ENCODE measurements at regions not wholly inside any gene's neighbourhood (a gene's known extent, or its start where the extent isn't known, plus 50 kb on each side); places are given as distances from the start of the nearest gene placed in this dataset.

DNA sequence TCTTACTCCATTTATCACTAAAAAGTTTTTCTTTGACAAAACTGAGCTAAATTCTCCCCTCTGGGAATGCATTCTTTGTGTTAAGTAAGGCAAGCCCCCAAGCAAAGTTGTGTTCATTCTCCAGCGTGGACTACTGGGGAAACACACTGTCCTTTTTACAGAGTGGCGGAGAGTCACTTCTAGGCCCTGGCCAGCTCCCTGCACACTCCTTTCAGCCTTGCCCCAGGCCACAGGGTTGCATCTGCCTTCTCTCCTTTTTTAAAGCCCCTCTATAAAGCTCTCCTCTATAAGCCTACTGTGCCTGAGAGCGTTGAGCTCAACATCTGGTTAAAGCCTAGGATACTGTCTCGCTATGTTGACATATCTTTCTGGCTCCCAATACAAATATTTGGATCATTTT lies 803.4 kb downstream of the PCDH17 start:
- POLR2A ChIA-PET = no interaction called here
- TF ChIP-seq FOXM1 (IDR thresholded peaks at IDR 0.05; ENCODE audit: low read depth) = no peak

GRCh38 chr13:58437427-58437826 lies 805.9 kb downstream of the PCDH17 start:
- Histone ChIP-seq H3K4me1 (ENCODE audit: control insufficient read depth in 1 of 2, insufficient read depth in 2 of 2, low read depth in 1 of 2, low read length in 1 of 2) (no peaks in the 10 kb centered on the region), H3F3A (replicated peaks; ENCODE audit: insufficient read depth) (no peaks in the 10 kb centered on the region), H4K20me1 (ENCODE audit: insufficient read depth) (no peaks in the 10 kb centered on the region), H2AFZ (ENCODE audit: low read depth) (no peak overlapping the region), H3K79me2 (ENCODE audit: insufficient read depth) (no peaks in the 10 kb centered on the region), H3K9me3 (no peaks in the 10 kb centered on the region), H3K27me3 (ENCODE audit: insufficient read depth) (no peaks in the 10 kb centered on the region), H3K9me2 (no peaks in the 10 kb centered on the region), H3K9ac (no peak overlapping the region), H3K27ac (ENCODE audit: low read depth in 2 of 2, low read length in 1 of 2) (no peak overlapping the region), H3K4me2 (no peak overlapping the region), H3K36me3 (replicated peaks in 1 of 2; ENCODE audit: control insufficient read depth in 1 of 2, insufficient read depth in 2 of 2, low read length in 1 of 2) (no peaks in the 10 kb centered on the region), H3K4me3 (ENCODE audit: low read depth in 2 of 2, low read length in 1 of 2) (no peak overlapping the region)
- no peak for TF ChIP-seq SMC3 (IDR thresholded peaks at IDR 0.05; ENCODE audit: low read depth, low read length)
- TF ChIP-seq GABPA (IDR thresholded peaks at IDR 0.05; ENCODE audit: low read depth) = no peak
- TF ChIP-seq TAF1 (IDR thresholded peaks at IDR 0.05; ENCODE audit: borderline replicate concordance, low read depth, low read length) = no peak
- TF ChIP-seq, protein P1, sequence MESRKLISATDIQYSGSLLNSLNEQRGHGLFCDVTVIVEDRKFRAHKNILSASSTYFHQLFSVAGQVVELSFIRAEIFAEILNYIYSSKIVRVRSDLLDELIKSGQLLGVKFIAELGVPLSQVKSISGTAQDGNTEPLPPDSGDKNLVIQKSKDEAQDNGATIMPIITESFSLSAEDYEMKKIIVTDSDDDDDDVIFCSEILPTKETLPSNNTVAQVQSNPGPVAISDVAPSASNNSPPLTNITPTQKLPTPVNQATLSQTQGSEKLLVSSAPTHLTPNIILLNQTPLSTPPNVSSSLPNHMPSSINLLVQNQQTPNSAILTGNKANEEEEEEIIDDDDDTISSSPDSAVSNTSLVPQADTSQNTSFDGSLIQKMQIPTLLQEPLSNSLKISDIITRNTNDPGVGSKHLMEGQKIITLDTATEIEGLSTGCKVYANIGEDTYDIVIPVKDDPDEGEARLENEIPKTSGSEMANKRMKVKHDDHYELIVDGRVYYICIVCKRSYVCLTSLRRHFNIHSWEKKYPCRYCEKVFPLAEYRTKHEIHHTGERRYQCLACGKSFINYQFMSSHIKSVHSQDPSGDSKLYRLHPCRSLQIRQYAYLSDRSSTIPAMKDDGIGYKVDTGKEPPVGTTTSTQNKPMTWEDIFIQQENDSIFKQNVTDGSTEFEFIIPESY (IDR thresholded peaks at IDR 0.05; ENCODE audit: borderline replicate concordance, low read depth) = no peak
- TF ChIP-seq POLR2AphosphoS5 (IDR thresholded peaks at IDR 0.05; ENCODE audit: low read depth, low read length) = no peak
- no peak for TF ChIP-seq FOXM1 (IDR thresholded peaks at IDR 0.05; ENCODE audit: low read depth)
- TF ChIP-seq, protein P2, sequence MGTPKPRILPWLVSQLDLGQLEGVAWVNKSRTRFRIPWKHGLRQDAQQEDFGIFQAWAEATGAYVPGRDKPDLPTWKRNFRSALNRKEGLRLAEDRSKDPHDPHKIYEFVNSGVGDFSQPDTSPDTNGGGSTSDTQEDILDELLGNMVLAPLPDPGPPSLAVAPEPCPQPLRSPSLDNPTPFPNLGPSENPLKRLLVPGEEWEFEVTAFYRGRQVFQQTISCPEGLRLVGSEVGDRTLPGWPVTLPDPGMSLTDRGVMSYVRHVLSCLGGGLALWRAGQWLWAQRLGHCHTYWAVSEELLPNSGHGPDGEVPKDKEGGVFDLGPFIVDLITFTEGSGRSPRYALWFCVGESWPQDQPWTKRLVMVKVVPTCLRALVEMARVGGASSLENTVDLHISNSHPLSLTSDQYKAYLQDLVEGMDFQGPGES (IDR thresholded peaks at IDR 0.05; ENCODE audit: low read depth, low read length) = no peak
- no peak for TF ChIP-seq RFX5 (IDR thresholded peaks at IDR 0.05; ENCODE audit: low read length)
- TF ChIP-seq, protein P3, sequence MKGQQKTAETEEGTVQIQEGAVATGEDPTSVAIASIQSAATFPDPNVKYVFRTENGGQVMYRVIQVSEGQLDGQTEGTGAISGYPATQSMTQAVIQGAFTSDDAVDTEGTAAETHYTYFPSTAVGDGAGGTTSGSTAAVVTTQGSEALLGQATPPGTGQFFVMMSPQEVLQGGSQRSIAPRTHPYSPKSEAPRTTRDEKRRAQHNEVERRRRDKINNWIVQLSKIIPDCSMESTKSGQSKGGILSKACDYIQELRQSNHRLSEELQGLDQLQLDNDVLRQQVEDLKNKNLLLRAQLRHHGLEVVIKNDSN (IDR thresholded peaks at IDR 0.05; ENCODE audit: borderline replicate concordance, low read depth) = no peak
- TF ChIP-seq RAD21 (IDR thresholded peaks at IDR 0.05; ENCODE audit: low read length) = no peak
- TF ChIP-seq, protein P4, sequence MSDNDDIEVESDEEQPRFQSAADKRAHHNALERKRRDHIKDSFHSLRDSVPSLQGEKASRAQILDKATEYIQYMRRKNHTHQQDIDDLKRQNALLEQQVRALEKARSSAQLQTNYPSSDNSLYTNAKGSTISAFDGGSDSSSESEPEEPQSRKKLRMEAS (IDR thresholded peaks at IDR 0.05; ENCODE audit: low read depth) = no peak
- TF ChIP-seq, protein P5, sequence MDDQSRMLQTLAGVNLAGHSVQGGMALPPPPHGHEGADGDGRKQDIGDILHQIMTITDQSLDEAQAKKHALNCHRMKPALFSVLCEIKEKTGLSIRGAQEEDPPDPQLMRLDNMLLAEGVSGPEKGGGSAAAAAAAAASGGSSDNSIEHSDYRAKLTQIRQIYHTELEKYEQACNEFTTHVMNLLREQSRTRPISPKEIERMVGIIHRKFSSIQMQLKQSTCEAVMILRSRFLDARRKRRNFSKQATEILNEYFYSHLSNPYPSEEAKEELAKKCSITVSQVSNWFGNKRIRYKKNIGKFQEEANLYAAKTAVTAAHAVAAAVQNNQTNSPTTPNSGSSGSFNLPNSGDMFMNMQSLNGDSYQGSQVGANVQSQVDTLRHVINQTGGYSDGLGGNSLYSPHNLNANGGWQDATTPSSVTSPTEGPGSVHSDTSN (IDR thresholded peaks at IDR 0.05) = no peak
- TF ChIP-seq, protein P6, sequence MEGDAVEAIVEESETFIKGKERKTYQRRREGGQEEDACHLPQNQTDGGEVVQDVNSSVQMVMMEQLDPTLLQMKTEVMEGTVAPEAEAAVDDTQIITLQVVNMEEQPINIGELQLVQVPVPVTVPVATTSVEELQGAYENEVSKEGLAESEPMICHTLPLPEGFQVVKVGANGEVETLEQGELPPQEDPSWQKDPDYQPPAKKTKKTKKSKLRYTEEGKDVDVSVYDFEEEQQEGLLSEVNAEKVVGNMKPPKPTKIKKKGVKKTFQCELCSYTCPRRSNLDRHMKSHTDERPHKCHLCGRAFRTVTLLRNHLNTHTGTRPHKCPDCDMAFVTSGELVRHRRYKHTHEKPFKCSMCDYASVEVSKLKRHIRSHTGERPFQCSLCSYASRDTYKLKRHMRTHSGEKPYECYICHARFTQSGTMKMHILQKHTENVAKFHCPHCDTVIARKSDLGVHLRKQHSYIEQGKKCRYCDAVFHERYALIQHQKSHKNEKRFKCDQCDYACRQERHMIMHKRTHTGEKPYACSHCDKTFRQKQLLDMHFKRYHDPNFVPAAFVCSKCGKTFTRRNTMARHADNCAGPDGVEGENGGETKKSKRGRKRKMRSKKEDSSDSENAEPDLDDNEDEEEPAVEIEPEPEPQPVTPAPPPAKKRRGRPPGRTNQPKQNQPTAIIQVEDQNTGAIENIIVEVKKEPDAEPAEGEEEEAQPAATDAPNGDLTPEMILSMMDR (IDR thresholded peaks at IDR 0.05) = no peak
- no peak for TF ChIP-seq ELF1 (IDR thresholded peaks at IDR 0.05)
- TF ChIP-seq FOXJ3 (CRISPR knock-in tag; IDR thresholded peaks at IDR 0.05) = no peak
- POLR2A ChIA-PET = no interaction called here
- CTCF ChIA-PET = no interaction called here
- 45% methylated on average over 5 of the region's 5 CpGs for WGBS (ENCODE audit: low lambda C conversion rate)
- no peak for DNase-seq

More for the DNA sequence above, 803.4 kb downstream of the PCDH17 start:
- H3K79me2 ChIP-seq (ENCODE audit: insufficient read depth) = no peaks in the 10 kb centered on the region
- no peaks in the 10 kb centered on the region for H3F3A ChIP-seq (replicated peaks; ENCODE audit: insufficient read depth)
- no peaks in the 10 kb centered on the region for H3K9me2 ChIP-seq
- no peaks in the 10 kb centered on the region for H4K20me1 ChIP-seq (ENCODE audit: insufficient read depth)
- DNase-seq = no peak
- no peak overlapping the region for H3K9ac ChIP-seq
- H3K27ac ChIP-seq (ENCODE audit: low read depth in 2 of 2, low read length in 1 of 2) = no peak overlapping the region
- H3K4me3 ChIP-seq (ENCODE audit: low read depth in 2 of 2, low read length in 1 of 2) = no peak overlapping the region
- CTCF ChIA-PET = interaction anchor here (0.6 kb wide), 1 partner anchor 807 kb away, joined by 3 read pairs; no protein-coding TSS in a partner anchor
- H3K4me2 ChIP-seq = no peak overlapping the region
- no peaks in the 10 kb centered on the region for H3K27me3 ChIP-seq (ENCODE audit: insufficient read depth)
- no peaks in the 10 kb centered on the region for H3K36me3 ChIP-seq (replicated peaks in 1 of 2; ENCODE audit: control insufficient read depth in 1 of 2, insufficient read depth in 2 of 2, low read length in 1 of 2)
- H3K4me1 ChIP-seq (ENCODE audit: control insufficient read depth in 1 of 2, insufficient read depth in 2 of 2, low read depth in 1 of 2, low read length in 1 of 2) = no peaks in the 10 kb centered on the region
- WGBS (ENCODE audit: low lambda C conversion rate) = 69% methylated on average over 4 of the region's 4 CpGs
- H2AFZ ChIP-seq (ENCODE audit: low read depth) = no peak overlapping the region
- H3K9me3 ChIP-seq = no peaks in the 10 kb centered on the region
